ENCODE measurements at regions not wholly inside any gene's neighbourhood (a gene's known extent, or its start where the extent isn't known, plus 50 kb on each side); places are given as distances from the start of the nearest gene placed in this dataset.
A peak's percentile ranks its signal among the peaks of the same experiment; 100 is the strongest.

- DNase-seq = no peak
These were observed 71.0 kb upstream of the WDR26 start for GRCh38 chr1:224505454-224506093.

GRCh38 chr1:224506141-224506814 is 71.7 kb upstream of the WDR26 start:
- DNase-seq = no peak

- no peak for DNase-seq
These were observed 73.3 kb upstream of the WDR26 start for GRCh38 chr1:224507771-224508523.

GRCh38 chr1:224509907-224510306 is 75.3 kb upstream of the WDR26 start:
- no peak for DNase-seq

- no peak for DNase-seq
These were observed 76.5 kb upstream of the WDR26 start for GRCh38 chr1:224510880-224511645.

GRCh38 chr1:224512600-224513151 is 78.1 kb upstream of the WDR26 start:
- no peak for DNase-seq

GRCh38 chr1:224513383-224513782 is 78.8 kb upstream of the WDR26 start:
- DNase-seq = no peak

GRCh38 chr1:224513787-224514209 is 79.2 kb upstream of the WDR26 start:
- peak; percentile 93 for DNase-seq

- no peak for DNase-seq
These were observed 82.6 kb upstream of the WDR26 start for GRCh38 chr1:224517171-224517570.

- DNase-seq = no peak
These were observed 83.9 kb upstream of the WDR26 start for GRCh38 chr1:224518528-224518927.

- DNase-seq = no peak
These were observed 85.3 kb upstream of the WDR26 start for GRCh38 chr1:224519874-224520273.

GRCh38 chr1:224520808-224521207 is 86.2 kb upstream of the WDR26 start:
- no peak for DNase-seq

GRCh38 chr1:224521904-224522734 is 87.5 kb upstream of the WDR26 start:
- DNase-seq = no peak

GRCh38 chr1:224523676-224524075 is 89.1 kb upstream of the WDR26 start:
- DNase-seq = no peak

GRCh38 chr1:224524679-224525078 is 90.1 kb upstream of the WDR26 start:
- no peak for DNase-seq

- no peak for DNase-seq
These were observed 90.6 kb upstream of the CNIH3 start for GRCh38 chr1:224525411-224526040.

GRCh38 chr1:224526771-224527170 is 89.3 kb upstream of the CNIH3 start:
- no peak for DNase-seq

- DNase-seq = no peak
These were observed 87.2 kb upstream of the CNIH3 start for GRCh38 chr1:224528900-224529299.

- DNase-seq = no peak
These were observed 86.3 kb upstream of the CNIH3 start for GRCh38 chr1:224529844-224530243.

GRCh38 chr1:224533517-224533916 is 82.6 kb upstream of the CNIH3 start:
- DNase-seq = no peak

- DNase-seq = no peak
These were observed 81.4 kb upstream of the CNIH3 start for GRCh38 chr1:224534731-224535130.

- no peak for DNase-seq
These were observed 80.5 kb upstream of the CNIH3 start for GRCh38 chr1:224535641-224536040.
